ENCODE measurements at regions not wholly inside any gene's neighbourhood (a gene's known extent, or its start where the extent isn't known, plus 50 kb on each side); places are given as distances from the start of the nearest gene placed in this dataset.

DNA sequence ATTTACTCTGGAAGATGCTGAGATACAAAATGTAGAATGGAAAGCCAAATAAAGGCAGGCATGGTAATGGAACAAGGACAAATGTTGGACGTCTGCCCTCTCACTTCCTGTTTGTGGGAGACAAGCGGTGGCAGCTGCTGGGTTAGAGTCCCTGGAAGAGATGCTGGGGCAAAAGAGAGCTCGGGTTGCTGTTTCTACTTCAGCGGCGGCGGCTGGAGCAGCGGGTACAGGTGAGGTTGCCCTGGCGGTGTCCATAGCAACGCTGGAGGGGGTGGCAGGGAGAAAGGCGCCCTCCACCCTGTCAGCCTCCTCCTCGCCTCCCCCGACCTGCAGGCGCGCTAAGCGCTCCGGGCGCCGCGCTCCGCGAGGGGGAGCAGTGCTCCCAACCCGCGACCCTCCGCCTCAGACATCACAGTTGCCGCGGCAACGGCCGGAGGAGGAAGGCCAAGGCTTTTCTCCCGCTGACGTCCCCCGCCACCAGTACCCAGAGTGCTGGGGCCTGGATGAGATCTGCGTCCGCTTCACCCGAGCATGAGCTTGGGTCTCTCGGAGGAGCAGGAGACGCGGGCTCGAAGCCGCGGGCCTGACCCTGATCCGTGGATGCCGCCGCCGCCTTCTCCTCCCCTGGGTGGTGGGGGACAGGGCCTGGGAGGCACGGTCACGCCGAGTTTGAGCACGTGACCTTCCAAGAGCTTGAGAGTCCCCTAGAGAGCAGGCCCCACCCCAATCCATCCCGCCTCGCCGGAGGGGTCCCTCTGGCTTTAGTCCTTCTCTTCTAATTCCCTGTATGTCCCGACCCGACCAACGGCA, 65.6 kb downstream of the NOL4 start:
- TF ChIP-seq EGR1 (IDR thresholded peaks at IDR 0.05; ENCODE audit: low read depth in 2 of 2) = no peak
- TF ChIP-seq, protein P1, sequence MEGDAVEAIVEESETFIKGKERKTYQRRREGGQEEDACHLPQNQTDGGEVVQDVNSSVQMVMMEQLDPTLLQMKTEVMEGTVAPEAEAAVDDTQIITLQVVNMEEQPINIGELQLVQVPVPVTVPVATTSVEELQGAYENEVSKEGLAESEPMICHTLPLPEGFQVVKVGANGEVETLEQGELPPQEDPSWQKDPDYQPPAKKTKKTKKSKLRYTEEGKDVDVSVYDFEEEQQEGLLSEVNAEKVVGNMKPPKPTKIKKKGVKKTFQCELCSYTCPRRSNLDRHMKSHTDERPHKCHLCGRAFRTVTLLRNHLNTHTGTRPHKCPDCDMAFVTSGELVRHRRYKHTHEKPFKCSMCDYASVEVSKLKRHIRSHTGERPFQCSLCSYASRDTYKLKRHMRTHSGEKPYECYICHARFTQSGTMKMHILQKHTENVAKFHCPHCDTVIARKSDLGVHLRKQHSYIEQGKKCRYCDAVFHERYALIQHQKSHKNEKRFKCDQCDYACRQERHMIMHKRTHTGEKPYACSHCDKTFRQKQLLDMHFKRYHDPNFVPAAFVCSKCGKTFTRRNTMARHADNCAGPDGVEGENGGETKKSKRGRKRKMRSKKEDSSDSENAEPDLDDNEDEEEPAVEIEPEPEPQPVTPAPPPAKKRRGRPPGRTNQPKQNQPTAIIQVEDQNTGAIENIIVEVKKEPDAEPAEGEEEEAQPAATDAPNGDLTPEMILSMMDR (IDR thresholded peaks at IDR 0.05; ENCODE audit: low read depth, low read length, missing input control) = no peak
- TF ChIP-seq SP1 (IDR thresholded peaks at IDR 0.05) = no peak
- no peak for TF ChIP-seq TAF1 (conservative IDR thresholded peaks at IDR 0.05)
- TF ChIP-seq, protein P2, sequence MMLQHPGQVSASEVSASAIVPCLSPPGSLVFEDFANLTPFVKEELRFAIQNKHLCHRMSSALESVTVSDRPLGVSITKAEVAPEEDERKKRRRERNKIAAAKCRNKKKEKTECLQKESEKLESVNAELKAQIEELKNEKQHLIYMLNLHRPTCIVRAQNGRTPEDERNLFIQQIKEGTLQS (IDR thresholded peaks at IDR 0.05) = no peak
- no peak for TF ChIP-seq RAD21 (IDR thresholded peaks at IDR 0.05)
- TF ChIP-seq MAX (IDR thresholded peaks at IDR 0.05) = no peak
- no peak for TF ChIP-seq FOXA1 (IDR thresholded peaks at IDR 0.05)
- no peak for TF ChIP-seq FOXA2 (IDR thresholded peaks at IDR 0.05)
- no peak for TF ChIP-seq JUND (IDR thresholded peaks at IDR 0.05)
- no peak for TF ChIP-seq HNF4G (IDR thresholded peaks at IDR 0.05)
